ENCODE measurements at regions not wholly inside any gene's neighbourhood (a gene's known extent, or its start where the extent isn't known, plus 50 kb on each side); places are given as distances from the start of the nearest gene placed in this dataset.

GRCh38 chr4:14850455-14851097 is 151.7 kb upstream of the CPEB2 start:
- TF ChIP-seq SALL2 (tag by site-specific recombination; IDR thresholded peaks at IDR 0.05; ENCODE audit: borderline replicate concordance) (no peak), REST (tag by site-specific recombination; IDR thresholded peaks at IDR 0.05) (no peak), CTCF (tag by site-specific recombination; IDR thresholded peaks at IDR 0.05) (no peak), BCL11A (tag by site-specific recombination; IDR thresholded peaks at IDR 0.05; ENCODE audit: low read depth) (no peak), ZBTB6 (tag by site-specific recombination; IDR thresholded peaks at IDR 0.05) (no peak), PATZ1 (tag by site-specific recombination; IDR thresholded peaks at IDR 0.05) (no peak), ZNF626 (tag by site-specific recombination; IDR thresholded peaks at IDR 0.05) (no peak)

All from HEK293 (cell line).